ENCODE measurements at regions not wholly inside any gene's neighbourhood (a gene's known extent, or its start where the extent isn't known, plus 50 kb on each side); places are given as distances from the start of the nearest gene placed in this dataset.

- TF ChIP-seq, protein P1, sequence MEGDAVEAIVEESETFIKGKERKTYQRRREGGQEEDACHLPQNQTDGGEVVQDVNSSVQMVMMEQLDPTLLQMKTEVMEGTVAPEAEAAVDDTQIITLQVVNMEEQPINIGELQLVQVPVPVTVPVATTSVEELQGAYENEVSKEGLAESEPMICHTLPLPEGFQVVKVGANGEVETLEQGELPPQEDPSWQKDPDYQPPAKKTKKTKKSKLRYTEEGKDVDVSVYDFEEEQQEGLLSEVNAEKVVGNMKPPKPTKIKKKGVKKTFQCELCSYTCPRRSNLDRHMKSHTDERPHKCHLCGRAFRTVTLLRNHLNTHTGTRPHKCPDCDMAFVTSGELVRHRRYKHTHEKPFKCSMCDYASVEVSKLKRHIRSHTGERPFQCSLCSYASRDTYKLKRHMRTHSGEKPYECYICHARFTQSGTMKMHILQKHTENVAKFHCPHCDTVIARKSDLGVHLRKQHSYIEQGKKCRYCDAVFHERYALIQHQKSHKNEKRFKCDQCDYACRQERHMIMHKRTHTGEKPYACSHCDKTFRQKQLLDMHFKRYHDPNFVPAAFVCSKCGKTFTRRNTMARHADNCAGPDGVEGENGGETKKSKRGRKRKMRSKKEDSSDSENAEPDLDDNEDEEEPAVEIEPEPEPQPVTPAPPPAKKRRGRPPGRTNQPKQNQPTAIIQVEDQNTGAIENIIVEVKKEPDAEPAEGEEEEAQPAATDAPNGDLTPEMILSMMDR (IDR thresholded peaks at IDR 0.05), result no peak
- no peak for TF ChIP-seq POLR2A (IDR thresholded peaks at IDR 0.05)
Measured at GRCh38 chr15:36356466-36356865, 223.0 kb upstream of the CDIN1 start.

Data from tibial nerve (tissue), 3 donors.